ENCODE measurements at regions not wholly inside any gene's neighbourhood (a gene's known extent, or its start where the extent isn't known, plus 50 kb on each side); places are given as distances from the start of the nearest gene placed in this dataset.
A peak's percentile ranks its signal among the peaks of the same experiment; 100 is the strongest.

GRCh38 chr1:60348884-60349283 lies 275.3 kb upstream of the C1orf87 start:
- no peak for DNase-seq (ENCODE audit: low spot score)

- no peak for DNase-seq (ENCODE audit: low spot score)
Measured at GRCh38 chr1:60345621-60346020, 272.1 kb upstream of the C1orf87 start.

GRCh38 chr1:60345049-60345448 lies 271.5 kb upstream of the C1orf87 start:
- DNase-seq (ENCODE audit: low spot score) = no peak

- DNase-seq (ENCODE audit: low spot score) = no peak
Measured at GRCh38 chr1:60343736-60344135, 270.2 kb upstream of the C1orf87 start.

GRCh38 chr1:60342569-60342968 lies 269.0 kb upstream of the C1orf87 start:
- DNase-seq (ENCODE audit: low spot score) = no peak

GRCh38 chr1:60341274-60341673 lies 267.7 kb upstream of the C1orf87 start:
- DNase-seq (ENCODE audit: low spot score) = no peak

- DNase-seq (ENCODE audit: low spot score) = no peak
Measured at GRCh38 chr1:60331647-60332046, 258.1 kb upstream of the C1orf87 start.

GRCh38 chr1:60329651-60330050 lies 256.1 kb upstream of the C1orf87 start:
- DNase-seq (ENCODE audit: low spot score) = no peak

- DNase-seq (ENCODE audit: low spot score) = no peak
Measured at GRCh38 chr1:60311838-60312237, 238.3 kb upstream of the C1orf87 start.

GRCh38 chr1:60299581-60299980 lies 226.0 kb upstream of the C1orf87 start:
- DNase-seq (ENCODE audit: low spot score) = no peak

- no peak for DNase-seq (ENCODE audit: low spot score)
Measured at GRCh38 chr1:60298290-60298689, 224.7 kb upstream of the C1orf87 start.

GRCh38 chr1:60296794-60297193 lies 223.2 kb upstream of the C1orf87 start:
- DNase-seq (ENCODE audit: low spot score) = no peak

GRCh38 chr1:60292140-60292539 lies 218.6 kb upstream of the C1orf87 start:
- no peak for DNase-seq (ENCODE audit: low spot score)

- no peak for DNase-seq (ENCODE audit: low spot score)
Measured at GRCh38 chr1:60290393-60290792, 216.8 kb upstream of the C1orf87 start.

GRCh38 chr1:60287536-60287935 lies 214.0 kb upstream of the C1orf87 start:
- DNase-seq (ENCODE audit: low spot score) = no peak

GRCh38 chr1:60283690-60284089 lies 210.1 kb upstream of the C1orf87 start:
- no peak for DNase-seq (ENCODE audit: low spot score)

- DNase-seq (ENCODE audit: low spot score) = peak; percentile 38
Measured at GRCh38 chr1:60281360-60281932, 207.9 kb upstream of the C1orf87 start.

GRCh38 chr1:60280819-60281218 lies 207.2 kb upstream of the C1orf87 start:
- DNase-seq (ENCODE audit: low spot score) = no peak

GRCh38 chr1:60280256-60280655 lies 206.7 kb upstream of the C1orf87 start:
- DNase-seq (ENCODE audit: low spot score) = no peak

GRCh38 chr1:60279798-60280197 lies 206.2 kb upstream of the C1orf87 start:
- DNase-seq (ENCODE audit: low spot score) = no peak

- DNase-seq (ENCODE audit: low spot score) = no peak
Measured at GRCh38 chr1:60277269-60277668, 203.7 kb upstream of the C1orf87 start.

GRCh38 chr1:60274422-60275290 lies 201.1 kb upstream of the C1orf87 start:
- no peak for DNase-seq (ENCODE audit: low spot score)

GRCh38 chr1:60273185-60273584 lies 199.6 kb upstream of the C1orf87 start:
- DNase-seq (ENCODE audit: low spot score) = no peak

- no peak for DNase-seq (ENCODE audit: low spot score)
Measured at GRCh38 chr1:60271041-60271440, 197.5 kb upstream of the C1orf87 start.

All from HuH-7.5 (cell line).